Activated T-helper 2 cell treated with anti-CD3 and anti-CD28 coated beads, Interferon-gamma antibody, Interleukin-2, Interleukin-4, amounts not matched to agents 10 μg/mL and 5 μg/mL and 100 μg/mL, durations not matched to agents 14 hours and 24 hours and 36 hours (primary cell): ENCODE measurements at regions not wholly inside any gene's neighbourhood (a gene's known extent, or its start where the extent isn't known, plus 50 kb on each side); places are given as distances from the start of the nearest gene placed in this dataset.
A peak's percentile ranks its signal among the peaks of the same experiment; 100 is the strongest.

ENCODE experiments used
- DNase-seq: peaks from one replicate; pipeline ENCODE4 v3.0.0; 2021; ENCODE audit warnings: low spot score
- H3K27ac Mint-ChIP-seq: one replicate; pipeline ENCODE4 v1.8.0; 2021; ENCODE audit warnings: mixed read lengths
- H3K27me3 Mint-ChIP-seq: one replicate; pipeline ENCODE4 v1.8.0; 2021; ENCODE audit warnings: low read depth, mixed read lengths
- H3K36me3 Mint-ChIP-seq: one replicate; pipeline ENCODE4 v1.8.0; 2021; ENCODE audit warnings: low read depth, mixed read lengths
- H3K4me1 Mint-ChIP-seq: one replicate; pipeline ENCODE4 v1.8.0; 2021; ENCODE audit warnings: low read depth, mixed read lengths
- H3K4me3 Mint-ChIP-seq: one replicate; pipeline ENCODE4 v1.8.0; 2021; ENCODE audit warnings: low read depth, mild to moderate bottlenecking, moderate library complexity, mixed read lengths
- H3K9me3 Mint-ChIP-seq: one replicate; pipeline ENCODE4 v1.8.0; 2021; ENCODE audit warnings: mixed read lengths
- intact Hi-C: fragments of 100-400 bp; cut with micrococcal nuclease; formaldehyde crosslinking; loops from one replicate; pipeline ENCODE4 v1.15.1; 2023

DNA sequence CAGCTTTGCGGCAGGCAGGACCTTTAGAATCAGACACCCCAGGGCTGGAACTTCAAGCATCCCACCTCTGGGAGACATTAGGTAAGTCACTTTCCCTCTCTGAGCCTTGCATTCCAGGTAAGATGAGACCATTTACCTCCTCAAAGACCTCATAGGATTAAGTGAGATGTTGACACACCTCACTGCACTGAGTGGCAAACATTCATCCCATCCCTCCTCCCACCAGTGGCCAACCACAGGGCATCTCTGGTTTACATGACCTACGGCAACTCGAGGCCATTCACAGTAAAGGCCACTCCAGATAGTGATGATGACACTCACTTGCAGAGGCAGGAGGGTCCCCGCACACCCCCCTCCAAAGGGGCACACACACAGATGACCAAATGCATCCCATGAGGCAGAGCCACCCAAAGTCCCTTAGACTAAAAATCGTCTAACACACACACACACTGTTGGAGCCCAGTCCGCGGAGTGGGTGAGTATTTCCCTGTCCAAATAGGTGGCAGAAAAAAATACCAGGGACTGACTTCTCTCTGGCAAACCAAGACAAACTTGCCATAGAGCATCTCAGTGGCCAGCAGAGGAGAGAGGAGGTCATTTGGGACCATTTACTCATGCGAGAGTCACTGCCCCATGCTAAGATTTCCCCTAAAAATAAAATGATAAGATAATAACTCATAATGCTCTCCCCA lies 454.9 kb downstream of the SOX9 start:
- Mint-ChIP-seq H3K4me3 (no peak overlapping the region), H3K9me3 (no peaks in the 10 kb centered on the region), H3K4me1 (no peaks in the 10 kb centered on the region), H3K27me3 (peaks cover 14% of the 10 kb centered on the region), H3K27ac (no peak overlapping the region), H3K36me3 (no peaks in the 10 kb centered on the region)
- intact Hi-C loops = no loop called here
- no peak for DNase-seq

- no peak for DNase-seq
- Mint-ChIP-seq H3K27me3 (peaks cover 16% of the 10 kb centered on the region), H3K36me3 (no peaks in the 10 kb centered on the region), H3K27ac (no peak overlapping the region), H3K4me3 (no peak overlapping the region), H3K4me1 (no peaks in the 10 kb centered on the region), H3K9me3 (no peaks in the 10 kb centered on the region)
- intact Hi-C loops = no loop called here
Measured at GRCh38 chr17:72576289-72576759, 455.5 kb downstream of the SOX9 start.

DNA sequence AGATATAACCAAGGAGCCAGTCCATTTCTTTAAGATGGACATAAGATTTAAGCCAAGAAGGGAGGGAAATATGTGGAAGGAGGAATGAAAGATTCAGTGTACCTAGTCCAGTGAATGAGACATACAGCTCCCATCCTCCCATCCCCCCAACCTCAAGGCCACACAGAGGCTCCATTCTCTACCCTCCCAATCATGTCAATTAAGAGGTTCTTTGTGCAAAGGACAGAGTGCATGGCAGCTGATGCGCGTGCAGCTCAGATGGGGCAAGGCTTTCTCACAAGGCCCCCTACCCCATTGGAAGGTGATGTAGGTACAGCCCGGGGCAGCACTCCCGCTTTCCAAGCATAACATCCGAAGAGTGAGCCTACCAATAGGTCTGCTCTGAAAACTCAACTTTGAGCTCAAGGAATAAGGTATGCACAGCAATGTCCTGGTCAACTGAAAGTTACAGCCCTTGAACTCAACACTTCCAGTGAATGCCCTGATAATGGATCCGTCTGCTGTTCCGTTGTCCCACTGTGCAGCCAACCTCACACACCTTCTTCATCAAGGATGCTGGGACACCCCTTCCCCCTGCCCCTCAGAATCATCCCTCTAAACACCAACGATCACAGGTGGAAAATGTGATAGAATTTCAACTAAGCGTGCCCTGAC lies 458.1 kb downstream of the SOX9 start:
- H3K4me3 Mint-ChIP-seq = no peak overlapping the region
- H3K9me3 Mint-ChIP-seq = no peaks in the 10 kb centered on the region
- intact Hi-C loops = no loop called here
- no peaks in the 10 kb centered on the region for H3K36me3 Mint-ChIP-seq
- peaks cover 11% of the 10 kb centered on the region for H3K27me3 Mint-ChIP-seq
- no peak for DNase-seq
- H3K4me1 Mint-ChIP-seq = no peaks in the 10 kb centered on the region
- H3K27ac Mint-ChIP-seq = no peak overlapping the region

DNA sequence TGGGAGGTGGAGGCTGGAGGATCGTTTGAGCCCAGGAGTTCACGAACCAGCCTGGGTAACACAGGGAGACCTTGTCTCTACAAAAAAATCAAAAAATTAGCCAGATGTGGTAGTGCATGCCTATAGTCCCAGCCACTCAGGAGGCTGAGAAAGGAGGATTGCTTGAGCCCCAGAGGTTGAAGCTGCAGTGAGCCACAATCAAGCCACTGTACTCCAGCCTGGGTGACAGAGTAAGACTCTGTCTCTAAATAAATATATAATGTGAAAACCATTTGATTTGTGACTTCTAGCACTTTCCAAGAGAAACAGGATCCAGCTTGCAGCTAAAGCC lies 459.1 kb downstream of the SOX9 start:
- Mint-ChIP-seq H3K4me3 (no peak overlapping the region), H3K9me3 (no peaks in the 10 kb centered on the region), H3K4me1 (no peaks in the 10 kb centered on the region), H3K36me3 (no peaks in the 10 kb centered on the region), H3K27me3 (peaks cover 7% of the 10 kb centered on the region), H3K27ac (no peak overlapping the region)
- intact Hi-C loops = no loop called here
- DNase-seq = no peak

- Mint-ChIP-seq H3K27me3 (peaks cover 7% of the 10 kb centered on the region), H3K4me3 (no peak overlapping the region), H3K27ac (no peak overlapping the region), H3K4me1 (no peaks in the 10 kb centered on the region), H3K9me3 (no peaks in the 10 kb centered on the region), H3K36me3 (no peaks in the 10 kb centered on the region)
- no peak for DNase-seq
- intact Hi-C loops = no loop called here
Measured at GRCh38 chr17:72580321-72581127, 459.7 kb downstream of the SOX9 start.

GRCh38 chr17:72587156-72587555 lies 466.3 kb downstream of the SOX9 start:
- H3K4me1 Mint-ChIP-seq = peaks cover 21% of the 10 kb centered on the region
- no peak overlapping the region for H3K27ac Mint-ChIP-seq
- DNase-seq = no peak
- H3K36me3 Mint-ChIP-seq = no peaks in the 10 kb centered on the region
- peaks cover 30% of the 10 kb centered on the region for H3K27me3 Mint-ChIP-seq
- H3K4me3 Mint-ChIP-seq = no peak overlapping the region
- intact Hi-C loops = no loop called here
- H3K9me3 Mint-ChIP-seq = no peaks in the 10 kb centered on the region

DNA sequence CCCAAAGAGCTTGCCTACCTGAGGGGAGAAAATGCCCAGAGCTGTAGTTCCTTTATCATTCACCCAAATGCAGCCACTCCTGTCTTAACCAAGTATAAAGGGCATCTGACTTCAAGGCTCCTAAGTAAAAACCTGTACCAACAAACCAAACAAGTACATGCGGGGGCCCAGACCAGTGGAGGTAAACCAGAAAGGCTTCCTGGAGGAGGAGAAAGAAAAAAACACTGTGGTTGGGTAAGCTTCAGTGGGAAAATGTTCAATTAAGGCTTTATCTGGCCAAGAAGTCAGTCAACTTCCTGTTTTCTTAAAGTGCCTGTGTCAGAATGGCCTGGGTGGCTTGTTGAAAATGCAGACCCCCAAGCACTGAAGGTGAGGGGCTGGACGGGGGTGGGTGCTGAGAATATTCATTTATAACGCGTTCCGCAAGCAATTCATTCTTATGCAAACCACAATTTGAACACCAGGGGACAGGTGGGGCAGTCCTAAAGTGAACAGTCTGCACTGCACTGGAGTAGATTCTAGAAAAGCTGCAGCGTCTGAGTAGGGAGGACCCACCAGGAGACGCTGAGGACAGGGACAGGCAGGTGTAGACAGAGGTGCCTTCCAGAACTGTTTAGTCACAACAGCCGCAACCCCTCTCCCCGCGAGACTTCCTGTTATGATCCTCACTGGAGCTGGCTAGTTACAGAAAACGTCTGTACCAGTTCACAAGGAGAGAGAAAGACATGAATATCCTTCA lies 467.1 kb downstream of the SOX9 start:
- Mint-ChIP-seq H3K9me3 (no peaks in the 10 kb centered on the region), H3K4me3 (no peak overlapping the region), H3K27ac (no peak overlapping the region), H3K36me3 (no peaks in the 10 kb centered on the region), H3K4me1 (peaks cover 21% of the 10 kb centered on the region), H3K27me3 (peaks cover 32% of the 10 kb centered on the region)
- intact Hi-C loops = no loop called here
- no peak for DNase-seq

- no peak overlapping the region for H3K27ac Mint-ChIP-seq
- H3K4me1 Mint-ChIP-seq = peaks cover 21% of the 10 kb centered on the region
- H3K36me3 Mint-ChIP-seq = no peaks in the 10 kb centered on the region
- intact Hi-C loops = no loop called here
- H3K9me3 Mint-ChIP-seq = no peaks in the 10 kb centered on the region
- no peak for DNase-seq
- peaks cover 37% of the 10 kb centered on the region for H3K27me3 Mint-ChIP-seq
- no peak overlapping the region for H3K4me3 Mint-ChIP-seq
Measured at GRCh38 chr17:72588561-72588960, 467.7 kb downstream of the SOX9 start.

DNA sequence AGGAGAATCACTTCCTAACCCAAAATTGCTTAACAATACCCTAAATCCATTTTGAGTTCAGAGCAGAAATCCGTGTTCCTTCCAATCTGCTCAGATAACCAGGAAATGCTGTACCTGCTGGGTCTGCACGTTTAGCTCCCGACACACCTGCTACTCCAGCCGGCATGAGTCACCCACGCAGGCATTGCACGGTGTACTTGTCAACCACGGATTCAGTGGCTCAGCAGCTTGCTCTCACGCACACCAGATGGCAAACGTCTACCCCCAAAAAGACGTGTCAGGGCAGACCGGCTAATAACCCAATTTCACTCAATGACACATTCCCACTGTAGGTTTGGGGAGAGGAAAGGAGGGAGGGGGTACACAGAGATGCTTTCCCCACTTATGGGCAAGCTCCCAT lies 468.1 kb downstream of the SOX9 start:
- DNase-seq = no peak
- Mint-ChIP-seq H3K4me3 (no peak overlapping the region), H3K9me3 (no peaks in the 10 kb centered on the region), H3K27me3 (peaks cover 38% of the 10 kb centered on the region), H3K27ac (no peak overlapping the region), H3K4me1 (peaks cover 21% of the 10 kb centered on the region), H3K36me3 (no peaks in the 10 kb centered on the region)
- intact Hi-C loops = no loop called here

DNA sequence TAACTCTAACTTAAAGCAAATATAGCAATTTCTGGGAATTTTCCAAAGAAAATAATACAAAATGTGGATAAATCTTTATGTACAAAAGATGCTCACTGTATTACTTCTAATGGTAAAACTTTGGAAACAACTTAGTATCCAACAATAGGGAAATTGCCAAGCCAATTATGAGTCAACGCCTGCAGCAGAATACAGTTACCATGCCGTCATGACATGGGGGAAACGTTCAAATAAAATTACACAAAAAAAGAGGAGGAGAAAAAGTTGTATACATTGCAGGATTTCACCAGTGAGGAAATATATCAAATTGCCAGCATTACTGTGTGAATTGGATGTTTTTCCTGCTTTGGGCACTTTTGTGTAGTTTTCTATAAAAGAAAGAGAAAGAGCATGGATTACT lies 469.6 kb downstream of the SOX9 start:
- Mint-ChIP-seq H3K4me3 (no peak overlapping the region), H3K27ac (no peak overlapping the region), H3K27me3 (peaks cover 49% of the 10 kb centered on the region), H3K9me3 (no peaks in the 10 kb centered on the region), H3K4me1 (peaks cover 21% of the 10 kb centered on the region), H3K36me3 (no peaks in the 10 kb centered on the region)
- DNase-seq = no peak
- intact Hi-C loops = no loop called here

DNA sequence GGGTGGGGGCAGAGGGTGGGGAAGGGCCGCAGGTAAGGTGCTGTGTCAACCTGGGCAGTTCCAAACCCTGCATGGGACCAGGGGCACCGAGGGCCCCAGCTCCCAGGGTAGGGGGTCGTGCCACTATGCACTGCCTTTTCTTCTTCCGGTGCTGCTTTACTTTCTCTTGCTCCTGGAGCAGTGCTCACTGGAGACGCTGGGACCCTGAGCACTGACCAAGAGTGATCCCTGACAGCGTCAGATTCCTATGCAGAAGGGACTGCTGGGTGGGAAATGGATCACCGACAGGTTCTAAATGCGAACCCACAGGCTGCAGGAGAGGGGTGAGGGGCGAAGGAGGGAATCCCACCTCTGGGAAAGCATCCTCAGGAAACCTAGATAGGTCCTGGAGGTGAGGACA lies 470.1 kb downstream of the SOX9 start:
- Mint-ChIP-seq H3K36me3 (no peaks in the 10 kb centered on the region), H3K27ac (no peak overlapping the region)
- intact Hi-C loops = no loop called here

GRCh38 chr17:72591289-72592241 lies 470.7 kb downstream of the SOX9 start:
- DNase-seq = no peak
- Mint-ChIP-seq H3K9me3 (no peaks in the 10 kb centered on the region), H3K4me1 (peaks cover 21% of the 10 kb centered on the region), H3K36me3 (no peaks in the 10 kb centered on the region), H3K4me3 (peak overlapping the region; percentile 78), H3K27me3 (peaks cover 52% of the 10 kb centered on the region), H3K27ac (no peak overlapping the region)
- intact Hi-C loops = loop anchor here (2.0 kb wide), 1 partner anchor 601 kb away; the partner anchor contains the start of gene COG1

More for the DNA sequence above, 470.1 kb downstream of the SOX9 start:
- Mint-ChIP-seq H3K9me3 (no peaks in the 10 kb centered on the region), H3K4me1 (peaks cover 21% of the 10 kb centered on the region), H3K4me3 (peak overlapping the region; percentile 58), H3K27me3 (peaks cover 52% of the 10 kb centered on the region)
- no peak for DNase-seq
